ENCODE measurements at regions not wholly inside any gene's neighbourhood (a gene's known extent, or its start where the extent isn't known, plus 50 kb on each side); places are given as distances from the start of the nearest gene placed in this dataset.

DNA sequence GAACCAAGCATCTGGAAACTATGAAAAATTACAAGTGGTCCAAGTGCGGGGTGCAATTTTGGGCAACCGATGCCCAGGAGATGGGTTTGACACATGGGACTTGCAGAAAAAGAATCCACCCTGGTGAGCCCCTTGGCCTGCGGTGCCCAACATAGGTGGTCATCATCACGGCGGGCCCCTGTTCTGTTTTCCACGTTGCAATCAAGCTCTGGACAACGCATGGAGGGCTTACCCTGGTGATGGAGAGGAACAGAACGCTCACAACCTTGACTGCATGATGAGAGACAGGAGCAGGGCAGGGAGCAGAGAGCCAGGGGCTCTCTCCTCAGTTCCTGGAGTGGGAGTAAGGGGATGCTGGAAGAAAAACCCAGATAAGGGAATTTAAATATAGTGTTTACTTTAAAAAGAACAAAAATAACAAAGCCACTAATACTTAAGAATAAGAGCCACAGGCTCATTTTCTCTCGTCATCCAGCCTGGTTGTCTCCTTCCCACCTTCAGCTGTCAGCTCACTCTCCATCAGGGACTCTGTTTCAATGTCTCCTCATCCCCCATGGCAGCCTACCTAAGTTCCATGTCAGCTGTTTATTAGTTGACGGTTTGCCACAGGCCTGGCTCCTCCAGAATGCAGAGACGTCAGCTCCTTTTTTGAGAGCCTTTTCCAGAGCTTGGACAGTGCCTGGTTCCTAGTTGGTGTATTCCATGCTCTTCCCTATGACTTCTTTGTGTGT lies 172.1 kb downstream of the GADD45G start:
- H3K27me3 ChIP-seq (replicated peaks in 1 of 4; ENCODE audit: control insufficient read depth in 3 of 4, extremely low read depth in 1 of 4, insufficient read depth in 3 of 4, low read length in 3 of 4): no peaks in the 10 kb centered on the region
- POLR2A ChIA-PET (ENCODE audit: partially characterized antibody): no interaction called here
- H4K8ac ChIP-seq (ENCODE audit: extremely low read depth, insufficient read depth, low read length): no peak overlapping the region
- H3K4ac ChIP-seq (replicated peaks; ENCODE audit: insufficient read length, low read depth, low read length): no peak overlapping the region
- no peak overlapping the region for H2BK15ac ChIP-seq (ENCODE audit: low read length)
- H4K91ac ChIP-seq (replicated peaks; ENCODE audit: insufficient read length, low read length): no peak overlapping the region
- H3K23me2 ChIP-seq (ENCODE audit: low read depth, low read length): no peaks in the 10 kb centered on the region
- H3K56ac ChIP-seq (replicated peaks; ENCODE audit: insufficient read length, low read depth, low read length): no peak overlapping the region
- no peak overlapping the region for H2BK5ac ChIP-seq (ENCODE audit: low read depth, low read length)
- 92% methylated on average over 11 of the region's 11 CpGs; no CpG with 5 or more reads in 1 of the 2 experiments for WGBS, 2 experiments (ENCODE audit: extremely low coverage in 1 of 2, insufficient coverage in 1 of 2, insufficient read length in 1 of 2, insufficient replicate concordance in 2 of 2, low coverage in 1 of 2, low lambda C conversion rate in 2 of 2, missing lambda C conversion rate in 1 of 2)
- no peak overlapping the region for H3K4me3 ChIP-seq (ENCODE audit: extremely low read depth in 1 of 4, insufficient read depth in 2 of 4, low read depth in 3 of 4, low read length in 4 of 4)
- H3K9ac ChIP-seq (replicated peaks in 1 of 4; ENCODE audit: extremely low read depth in 1 of 4, low read depth in 3 of 4, low read length in 3 of 4): no peak overlapping the region
- CTCF ChIA-PET (ENCODE audit: partially characterized antibody): interaction anchor here (0.6 to 2.4 kb wide), 9 partner anchors 10 to 176 kb away, joined by 3 to 8 read pairs (median 4); no protein-coding TSS in a partner anchor
- H3K18ac ChIP-seq (ENCODE audit: extremely low read depth, low read length): no peak overlapping the region
- no peak overlapping the region for H3K23ac ChIP-seq (ENCODE audit: insufficient read length)
- TF ChIP-seq POLR2A (IDR thresholded peaks at IDR 0.05; ENCODE audit: control extremely low read depth in 1 of 2, low read depth in 2 of 2, low read length in 2 of 2): no peak
- TF ChIP-seq TBP (IDR thresholded peaks at IDR 0.05; ENCODE audit: low read depth, low read length): no peak
- TF ChIP-seq SP1 (IDR thresholded peaks at IDR 0.05; ENCODE audit: low read depth, low read length): no peak
- no peak for TF ChIP-seq RAD21 (IDR thresholded peaks at IDR 0.05 in 1 of 2, conservative IDR thresholded peaks at IDR 0.05 in 1 of 2; ENCODE audit: low read depth in 2 of 2, low read length in 2 of 2)
- H4K20me1 ChIP-seq (replicated peaks in 1 of 2; ENCODE audit: control insufficient read depth in 1 of 2, insufficient read depth in 2 of 2, low read length in 2 of 2): no peaks in the 10 kb centered on the region
- H3K4me1 ChIP-seq (replicated peaks in 1 of 4; ENCODE audit: control insufficient read depth in 3 of 4, insufficient read depth in 4 of 4, low read length in 3 of 4): no peaks in the 10 kb centered on the region
- H3K36me3 ChIP-seq (ENCODE audit: control insufficient read depth in 2 of 4, insufficient read depth in 4 of 4, low read length in 3 of 4): no peaks in the 10 kb centered on the region
- no peaks in the 10 kb centered on the region for H3K9me3 ChIP-seq (ENCODE audit: insufficient read depth in 2 of 2, low read depth in 1 of 2, low read length in 1 of 2)
- no peak overlapping the region for H3K4me2 ChIP-seq (ENCODE audit: insufficient read depth in 1 of 2, low read depth in 2 of 2, low read length in 2 of 2)
- H2BK120ac ChIP-seq (replicated peaks; ENCODE audit: low read depth, low read length): no peak overlapping the region
- H2BK20ac ChIP-seq (ENCODE audit: low read length): no peak overlapping the region
- no peaks in the 10 kb centered on the region for H3K79me1 ChIP-seq (ENCODE audit: low read depth, low read length)
- no peak overlapping the region for H2AFZ ChIP-seq (ENCODE audit: low read length)
- FAIRE-seq: no peak
- H3K79me2 ChIP-seq (ENCODE audit: control insufficient read depth in 1 of 2, insufficient read depth in 2 of 2, low read length in 2 of 2): no peaks in the 10 kb centered on the region
- H2AK5ac ChIP-seq (ENCODE audit: low read depth, low read length): no peak overlapping the region
- H2BK12ac ChIP-seq (ENCODE audit: low read depth, low read length): 0 out of 2 replicates have a peak overlapping the region, but pooled peaks have one; percentile 17
- no peak overlapping the region for H3K14ac ChIP-seq (ENCODE audit: insufficient read length)
- H4K5ac ChIP-seq (ENCODE audit: insufficient read length, low read depth, low read length): no peak overlapping the region
- H3K27ac ChIP-seq (ENCODE audit: low read depth, low read length): no peak overlapping the region
- DNase-seq (ENCODE audit: low read depth in 1 of 2, low spot score in 2 of 2): no peak

All from H1 (cell line).